ENCODE measurements at regions not wholly inside any gene's neighbourhood (a gene's known extent, or its start where the extent isn't known, plus 50 kb on each side); places are given as distances from the start of the nearest gene placed in this dataset.
"Not testable (repeated sequence)": the region's sequence is repeated elsewhere in the genome, so short reads cannot be mapped to it uniquely, and the experiment has no call there.

GRCh38 chr1:149338221-149338691 lies 136.6 kb upstream of the NBPF19 start:
- not testable (repeated sequence) for TF ChIP-seq CTCF (IDR thresholded peaks at IDR 0.05); TCF7L2 (IDR thresholded peaks at IDR 0.05; ENCODE audit: low read depth, low read length); POLR2AphosphoS5 (IDR thresholded peaks at IDR 0.05; ENCODE audit: low read depth, low read length); SIN3A (IDR thresholded peaks at IDR 0.05; ENCODE audit: borderline replicate concordance, insufficient read depth, low read depth, low read length); REST (IDR thresholded peaks at IDR 0.05; ENCODE audit: insufficient read depth in 1 of 2, low read depth in 2 of 2, low read length in 1 of 2)
